ENCODE measurements at regions not wholly inside any gene's neighbourhood (a gene's known extent, or its start where the extent isn't known, plus 50 kb on each side); places are given as distances from the start of the nearest gene placed in this dataset.

DNA sequence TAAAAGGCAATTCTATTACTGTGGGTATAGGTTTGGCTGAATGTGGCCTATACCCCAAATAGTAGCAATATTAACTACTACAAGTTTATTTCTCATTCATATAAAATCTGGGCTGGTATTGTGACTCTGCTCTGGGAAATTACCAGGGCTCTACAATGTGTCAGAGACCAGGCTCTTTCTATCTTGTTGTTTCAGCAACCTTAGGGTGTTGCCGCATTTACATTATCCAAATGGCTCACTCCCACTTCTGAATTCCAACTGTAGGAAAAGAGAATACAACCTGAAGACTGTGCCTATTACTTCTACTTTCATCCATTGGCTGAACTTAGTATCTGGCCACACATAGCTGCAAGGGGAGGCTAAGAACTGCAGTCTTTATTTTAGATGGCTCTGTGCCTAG lies 106.7 kb upstream of the CENPW start:
- TF ChIP-seq, protein P1, sequence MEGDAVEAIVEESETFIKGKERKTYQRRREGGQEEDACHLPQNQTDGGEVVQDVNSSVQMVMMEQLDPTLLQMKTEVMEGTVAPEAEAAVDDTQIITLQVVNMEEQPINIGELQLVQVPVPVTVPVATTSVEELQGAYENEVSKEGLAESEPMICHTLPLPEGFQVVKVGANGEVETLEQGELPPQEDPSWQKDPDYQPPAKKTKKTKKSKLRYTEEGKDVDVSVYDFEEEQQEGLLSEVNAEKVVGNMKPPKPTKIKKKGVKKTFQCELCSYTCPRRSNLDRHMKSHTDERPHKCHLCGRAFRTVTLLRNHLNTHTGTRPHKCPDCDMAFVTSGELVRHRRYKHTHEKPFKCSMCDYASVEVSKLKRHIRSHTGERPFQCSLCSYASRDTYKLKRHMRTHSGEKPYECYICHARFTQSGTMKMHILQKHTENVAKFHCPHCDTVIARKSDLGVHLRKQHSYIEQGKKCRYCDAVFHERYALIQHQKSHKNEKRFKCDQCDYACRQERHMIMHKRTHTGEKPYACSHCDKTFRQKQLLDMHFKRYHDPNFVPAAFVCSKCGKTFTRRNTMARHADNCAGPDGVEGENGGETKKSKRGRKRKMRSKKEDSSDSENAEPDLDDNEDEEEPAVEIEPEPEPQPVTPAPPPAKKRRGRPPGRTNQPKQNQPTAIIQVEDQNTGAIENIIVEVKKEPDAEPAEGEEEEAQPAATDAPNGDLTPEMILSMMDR (IDR thresholded peaks at IDR 0.05; ENCODE audit: insufficient read depth, low read depth, low read length), result no peak
- TF ChIP-seq EZH2 (IDR thresholded peaks at IDR 0.05; ENCODE audit: insufficient read depth, low read length), result no peak
